ENCODE measurements at regions not wholly inside any gene's neighbourhood (a gene's known extent, or its start where the extent isn't known, plus 50 kb on each side); places are given as distances from the start of the nearest gene placed in this dataset.
"Not testable (repeated sequence)": the region's sequence is repeated elsewhere in the genome, so short reads cannot be mapped to it uniquely, and the experiment has no call there.

- H3K9me2 ChIP-seq (replicated peaks; ENCODE audit: low read depth, low read length), result no peaks in the 10 kb centered on the region
- peaks cover 26% of the 10 kb centered on the region for H3K4me1 ChIP-seq (ENCODE audit: insufficient read depth, low read length, poor library complexity, severe bottlenecking)
- no peaks in the 10 kb centered on the region for H3K79me2 ChIP-seq (ENCODE audit: insufficient read depth, low read length)
- no peak overlapping the region for H3K9ac ChIP-seq (ENCODE audit: low read depth, low read length, poor library complexity, severe bottlenecking)
- H3F3A ChIP-seq (ENCODE audit: low read depth), result peaks cover 5% of the 10 kb centered on the region; the same call in 1 of the 2 replicates
- H3K4me3 ChIP-seq (ENCODE audit: low read length, poor library complexity, severe bottlenecking), result no peak overlapping the region
- no peaks in the 10 kb centered on the region for H3K9me3 ChIP-seq (ENCODE audit: insufficient read depth, low read depth, low read length)
- no peaks in the 10 kb centered on the region for H3K36me3 ChIP-seq (ENCODE audit: insufficient read depth, low read length)
- no peak overlapping the region for H2AFZ ChIP-seq (ENCODE audit: low read length)
- H3K4me2 ChIP-seq (ENCODE audit: low read depth, low read length, poor library complexity, severe bottlenecking), result no peak overlapping the region
- H4K20me1 ChIP-seq (ENCODE audit: insufficient read depth, low read length, poor library complexity, severe bottlenecking), result no peaks in the 10 kb centered on the region
- TF ChIP-seq CTCF (conservative IDR thresholded peaks at IDR 0.05; ENCODE audit: low read length) (no peak), EZH2phosphoT487 (IDR thresholded peaks at IDR 0.05; ENCODE audit: borderline replicate concordance) (no peak)
- H3K27me3 ChIP-seq (ENCODE audit: insufficient read depth, low read length, poor library complexity, severe bottlenecking), result no peaks in the 10 kb centered on the region
Measured at GRCh38 chr6:84569882-84570281, 194.5 kb downstream of the TBX18 start.

- peak; percentile 78 for TF ChIP-seq CTCF (conservative IDR thresholded peaks at IDR 0.05; ENCODE audit: low read length)
- TF ChIP-seq EZH2phosphoT487 (IDR thresholded peaks at IDR 0.05; ENCODE audit: borderline replicate concordance), result no peak
- H2AFZ ChIP-seq (ENCODE audit: low read length), result no peak overlapping the region
Measured at GRCh38 chr6:84568971-84569370, 195.4 kb downstream of the TBX18 start.

DNA sequence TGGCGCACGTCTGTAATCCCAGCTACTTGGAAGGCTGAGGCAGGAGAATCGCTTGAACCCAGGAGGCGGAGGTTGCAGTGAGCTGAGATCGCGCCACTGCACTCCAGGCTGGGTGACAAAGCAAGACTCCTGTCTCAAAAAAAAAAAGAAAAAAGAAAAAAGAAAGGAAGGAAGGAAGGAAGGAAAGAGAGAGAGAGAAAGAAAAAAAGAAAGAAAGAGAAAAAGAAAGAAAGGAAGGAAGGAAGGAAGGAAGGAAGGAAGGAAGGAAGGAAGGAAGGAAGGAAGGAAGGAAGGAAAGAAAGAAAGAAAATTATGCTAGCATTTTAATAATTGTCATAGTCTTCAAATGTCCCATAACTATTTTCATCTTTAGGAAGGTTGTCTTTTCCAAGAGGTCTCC is 198.7 kb downstream of the TBX18 start:
- not testable (repeated sequence) for H3K9ac ChIP-seq (ENCODE audit: low read depth, low read length, poor library complexity, severe bottlenecking); H3K4me1 ChIP-seq (ENCODE audit: insufficient read depth, low read length, poor library complexity, severe bottlenecking); H3K9me3 ChIP-seq (ENCODE audit: insufficient read depth, low read depth, low read length); H3K36me3 ChIP-seq (ENCODE audit: insufficient read depth, low read length); H3K9me2 ChIP-seq (replicated peaks; ENCODE audit: low read depth, low read length); H3F3A ChIP-seq (ENCODE audit: low read depth); H3K4me3 ChIP-seq (ENCODE audit: low read length, poor library complexity, severe bottlenecking); H3K27me3 ChIP-seq (ENCODE audit: insufficient read depth, low read length, poor library complexity, severe bottlenecking); H4K20me1 ChIP-seq (ENCODE audit: insufficient read depth, low read length, poor library complexity, severe bottlenecking); H2AFZ ChIP-seq (ENCODE audit: low read length); H3K4me2 ChIP-seq (ENCODE audit: low read depth, low read length, poor library complexity, severe bottlenecking); H3K79me2 ChIP-seq (ENCODE audit: insufficient read depth, low read length)

More at GRCh38 chr6:84568971-84569370, 195.4 kb downstream of the TBX18 start:
- Histone ChIP-seq H3F3A (ENCODE audit: low read depth) (no peaks in the 10 kb centered on the region), H3K4me2 (ENCODE audit: low read depth, low read length, poor library complexity, severe bottlenecking) (no peak overlapping the region), H3K79me2 (ENCODE audit: insufficient read depth, low read length) (no peaks in the 10 kb centered on the region), H3K9ac (ENCODE audit: low read depth, low read length, poor library complexity, severe bottlenecking) (no peak overlapping the region), H3K36me3 (ENCODE audit: insufficient read depth, low read length) (no peaks in the 10 kb centered on the region), H4K20me1 (ENCODE audit: insufficient read depth, low read length, poor library complexity, severe bottlenecking) (no peaks in the 10 kb centered on the region), H3K9me3 (ENCODE audit: insufficient read depth, low read depth, low read length) (no peaks in the 10 kb centered on the region), H3K4me3 (ENCODE audit: low read length, poor library complexity, severe bottlenecking) (no peak overlapping the region), H3K27me3 (ENCODE audit: insufficient read depth, low read length, poor library complexity, severe bottlenecking) (no peaks in the 10 kb centered on the region), H3K9me2 (replicated peaks; ENCODE audit: low read depth, low read length) (no peaks in the 10 kb centered on the region), H3K4me1 (ENCODE audit: insufficient read depth, low read length, poor library complexity, severe bottlenecking) (peaks cover 17% of the 10 kb centered on the region)
